ENCODE measurements at regions not wholly inside any gene's neighbourhood (a gene's known extent, or its start where the extent isn't known, plus 50 kb on each side); places are given as distances from the start of the nearest gene placed in this dataset.
"Not testable (repeated sequence)": the region's sequence is repeated elsewhere in the genome, so short reads cannot be mapped to it uniquely, and the experiment has no call there.

GRCh38 chr22:49704345-49705215, 123.1 kb downstream of the BRD1 start:
- DNase-seq (ENCODE audit: insufficient read length, low spot score) (no peak), FAIRE-seq (no peak)
- no peak for TF ChIP-seq CTCF (IDR thresholded peaks at IDR 0.05; ENCODE audit: insufficient read depth, missing control alignments)

- no peak for TF ChIP-seq CTCF (IDR thresholded peaks at IDR 0.05; ENCODE audit: insufficient read depth, missing control alignments)
- no peak for DNase-seq (ENCODE audit: insufficient read length, low spot score)
- no peak for FAIRE-seq
Measured at GRCh38 chr22:49703990-49704344, 123.7 kb downstream of the BRD1 start.

GRCh38 chr22:49703505-49703904, 124.2 kb downstream of the BRD1 start:
- FAIRE-seq (no peak), DNase-seq (ENCODE audit: insufficient read length, low spot score) (no peak)
- no peak for TF ChIP-seq CTCF (IDR thresholded peaks at IDR 0.05; ENCODE audit: insufficient read depth, missing control alignments)

- DNase-seq (ENCODE audit: insufficient read length, low spot score) (no peak), FAIRE-seq (no peak)
- no peak for TF ChIP-seq CTCF (IDR thresholded peaks at IDR 0.05; ENCODE audit: insufficient read depth, missing control alignments)
Measured at GRCh38 chr22:49702068-49702397, 125.6 kb downstream of the BRD1 start.

GRCh38 chr22:49701380-49702067, 126.1 kb downstream of the BRD1 start:
- peak; percentile 9 for TF ChIP-seq CTCF (IDR thresholded peaks at IDR 0.05; ENCODE audit: insufficient read depth, missing control alignments)
- no peak for FAIRE-seq
- no peak for DNase-seq (ENCODE audit: insufficient read length, low spot score)

- TF ChIP-seq CTCF (IDR thresholded peaks at IDR 0.05; ENCODE audit: insufficient read depth, missing control alignments) = no peak
- no peak for FAIRE-seq
- DNase-seq (ENCODE audit: insufficient read length, low spot score) = no peak
Measured at GRCh38 chr22:49699928-49700498, 127.7 kb downstream of the BRD1 start.

GRCh38 chr22:49699476-49699875, 128.2 kb downstream of the BRD1 start:
- DNase-seq (ENCODE audit: insufficient read length, low spot score) (no peak), FAIRE-seq (no peak)

GRCh38 chr22:49698616-49699015, 129.1 kb downstream of the BRD1 start:
- not testable (repeated sequence) for FAIRE-seq; DNase-seq (ENCODE audit: insufficient read length, low spot score)

More at GRCh38 chr22:49699476-49699875, 128.2 kb downstream of the BRD1 start:
- no peak for TF ChIP-seq CTCF (IDR thresholded peaks at IDR 0.05; ENCODE audit: insufficient read depth, missing control alignments)

Measured in D721Med (cell line).